ENCODE measurements at regions not wholly inside any gene's neighbourhood (a gene's known extent, or its start where the extent isn't known, plus 50 kb on each side); places are given as distances from the start of the nearest gene placed in this dataset.

DNA sequence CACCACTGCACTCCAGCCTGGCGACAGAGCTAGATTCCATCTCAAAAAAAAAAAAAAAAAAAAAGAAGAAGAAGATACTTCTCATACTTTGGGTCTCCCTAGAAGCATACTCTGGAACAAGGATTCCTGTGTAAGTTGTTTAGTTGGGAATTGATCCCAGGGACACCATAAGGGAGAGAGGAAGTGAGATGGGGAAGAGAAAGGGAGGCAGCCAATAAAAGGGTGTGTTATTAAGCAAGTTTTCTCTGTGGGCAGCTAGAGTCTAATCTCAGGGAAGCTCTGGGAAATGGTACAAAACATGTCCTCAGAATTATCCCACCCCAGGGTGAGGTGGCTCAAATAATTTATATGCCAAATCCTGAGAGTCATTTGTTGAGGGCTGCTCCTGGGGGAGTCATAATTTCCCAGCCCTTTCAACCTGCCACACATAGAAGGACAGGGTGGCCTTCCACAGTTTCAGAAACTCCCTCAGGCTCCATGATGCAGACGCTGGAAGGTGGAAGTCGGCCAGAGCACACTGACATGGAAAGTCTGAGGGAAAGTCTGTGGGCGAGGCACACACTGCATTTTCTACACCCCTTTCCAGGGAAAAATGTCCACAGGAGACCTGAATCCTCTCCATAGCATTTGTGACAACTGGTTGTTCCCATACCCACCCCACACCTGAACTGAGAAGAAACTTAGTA lies 86.4 kb upstream of the SLC4A7 start:
- TF ChIP-seq, protein P1, sequence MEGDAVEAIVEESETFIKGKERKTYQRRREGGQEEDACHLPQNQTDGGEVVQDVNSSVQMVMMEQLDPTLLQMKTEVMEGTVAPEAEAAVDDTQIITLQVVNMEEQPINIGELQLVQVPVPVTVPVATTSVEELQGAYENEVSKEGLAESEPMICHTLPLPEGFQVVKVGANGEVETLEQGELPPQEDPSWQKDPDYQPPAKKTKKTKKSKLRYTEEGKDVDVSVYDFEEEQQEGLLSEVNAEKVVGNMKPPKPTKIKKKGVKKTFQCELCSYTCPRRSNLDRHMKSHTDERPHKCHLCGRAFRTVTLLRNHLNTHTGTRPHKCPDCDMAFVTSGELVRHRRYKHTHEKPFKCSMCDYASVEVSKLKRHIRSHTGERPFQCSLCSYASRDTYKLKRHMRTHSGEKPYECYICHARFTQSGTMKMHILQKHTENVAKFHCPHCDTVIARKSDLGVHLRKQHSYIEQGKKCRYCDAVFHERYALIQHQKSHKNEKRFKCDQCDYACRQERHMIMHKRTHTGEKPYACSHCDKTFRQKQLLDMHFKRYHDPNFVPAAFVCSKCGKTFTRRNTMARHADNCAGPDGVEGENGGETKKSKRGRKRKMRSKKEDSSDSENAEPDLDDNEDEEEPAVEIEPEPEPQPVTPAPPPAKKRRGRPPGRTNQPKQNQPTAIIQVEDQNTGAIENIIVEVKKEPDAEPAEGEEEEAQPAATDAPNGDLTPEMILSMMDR (conservative IDR thresholded peaks at IDR 0.05; ENCODE audit: low read length), result no peak
- TF ChIP-seq EZH2phosphoT487 (IDR thresholded peaks at IDR 0.05; ENCODE audit: borderline replicate concordance), result no peak
